NCI-H1105 treated with DMSO at 0.1 percent for 48 hours (cell line): ENCODE measurements at regions not wholly inside any gene's neighbourhood (a gene's known extent, or its start where the extent isn't known, plus 50 kb on each side); places are given as distances from the start of the nearest gene placed in this dataset.
"Not testable (repeated sequence)": the region's sequence is repeated elsewhere in the genome, so short reads cannot be mapped to it uniquely, and the experiment has no call there.

Experiments
- DNase-seq: peaks from one replicate; lab custom pipeline; 2025; lab: John Stamatoyannopoulos, UW

- DNase-seq, result no peak
Measured at GRCh38 chr12:114123108-114123507, 157.0 kb upstream of the RBM19 start.

- no peak for DNase-seq
Measured at GRCh38 chr12:114122016-114122415, 155.9 kb upstream of the RBM19 start.

GRCh38 chr12:114119316-114119715, 153.2 kb upstream of the RBM19 start:
- no peak for DNase-seq

- DNase-seq, result no peak
Measured at GRCh38 chr12:114096461-114096860, 130.3 kb upstream of the RBM19 start.

- DNase-seq, result no peak
Measured at GRCh38 chr12:114093520-114093919, 127.4 kb upstream of the RBM19 start.

- no peak for DNase-seq
Measured at GRCh38 chr12:114092981-114093380, 126.9 kb upstream of the RBM19 start.

- no peak for DNase-seq
Measured at GRCh38 chr12:114090211-114090610, 124.1 kb upstream of the RBM19 start.

GRCh38 chr12:114073076-114073475, 107.0 kb upstream of the RBM19 start:
- DNase-seq, result no peak

- no peak for DNase-seq
Measured at GRCh38 chr12:114069507-114069906, 103.4 kb upstream of the RBM19 start.

- no peak for DNase-seq
Measured at GRCh38 chr12:114064497-114064896, 98.4 kb upstream of the RBM19 start.

- not testable (repeated sequence) for DNase-seq
Measured at GRCh38 chr12:114064034-114064433, 97.9 kb upstream of the RBM19 start.

GRCh38 chr12:114063435-114063834, 97.3 kb upstream of the RBM19 start:
- no peak for DNase-seq

GRCh38 chr12:114056351-114056750, 90.2 kb upstream of the RBM19 start:
- DNase-seq, result not testable (repeated sequence)

GRCh38 chr12:114054982-114055381, 88.9 kb upstream of the RBM19 start:
- DNase-seq, result no peak

- DNase-seq, result no peak
Measured at GRCh38 chr12:114046236-114046998, 80.3 kb upstream of the RBM19 start.

GRCh38 chr12:114045349-114045748, 79.2 kb upstream of the RBM19 start:
- no peak for DNase-seq

GRCh38 chr12:114041590-114041989, 75.5 kb upstream of the RBM19 start:
- no peak for DNase-seq

- DNase-seq, result no peak
Measured at GRCh38 chr12:114041136-114041535, 75.0 kb upstream of the RBM19 start.

- no peak for DNase-seq
Measured at GRCh38 chr12:114038962-114039361, 72.8 kb upstream of the RBM19 start.

GRCh38 chr12:114032801-114033200, 66.7 kb upstream of the RBM19 start:
- DNase-seq, result no peak

- peak; percentile 91 for DNase-seq
Measured at GRCh38 chr12:114030451-114030850, 64.3 kb upstream of the RBM19 start.

GRCh38 chr12:114026805-114027204, 60.7 kb upstream of the RBM19 start:
- DNase-seq, result no peak

- no peak for DNase-seq
Measured at GRCh38 chr12:114025935-114026334, 59.8 kb upstream of the RBM19 start.

GRCh38 chr12:114022081-114022480, 56.0 kb upstream of the RBM19 start:
- not testable (repeated sequence) for DNase-seq
